HepG2 (cell line): ENCODE measurements at regions not wholly inside any gene's neighbourhood (a gene's known extent, or its start where the extent isn't known, plus 50 kb on each side); places are given as distances from the start of the nearest gene placed in this dataset.

Experiments used
- JUND ChIP-seq: sonication (generic); formaldehyde crosslinking; IDR thresholded peaks from 2 replicates; pipeline ENCODE4 v1.8.0; 2022; ENCODE audit warnings: mild to moderate bottlenecking, missing genetic modification reagents
- MYNN ChIP-seq: sonication (generic); formaldehyde crosslinking; IDR thresholded peaks from 2 replicates; pipeline ENCODE4 v1.4.0; 2020; ENCODE audit warnings: mild to moderate bottlenecking, low read depth, missing genetic modification reagents
- NFYB ChIP-seq: sonication (generic); formaldehyde crosslinking; IDR thresholded peaks from 2 replicates; pipeline ENCODE4 v1.4.0; 2020; ENCODE audit warnings: missing genetic modification reagents
- POLR2G ChIP-seq: fragments of 200-400 bp; formaldehyde crosslinking; IDR thresholded peaks from 2 replicates; pipeline ENCODE4 v1.6.1; 2018; ENCODE audit warnings: mild to moderate bottlenecking, low read depth, low read length, moderate library complexity
- ZFAT ChIP-seq: sonication (generic); formaldehyde crosslinking; conservative IDR thresholded peaks from 2 replicates; pipeline ENCODE4 v1.8.1; 2023; ENCODE audit warnings: missing genetic modification reagents, inconsistent platforms
- ZNF563 ChIP-seq: sonication (generic); formaldehyde crosslinking; IDR thresholded peaks from 2 replicates; pipeline ENCODE4 v1.8.0; 2022; ENCODE audit warnings: mild to moderate bottlenecking, moderate library complexity, missing genetic modification reagents
- ZNF572 ChIP-seq: sonication (generic); formaldehyde crosslinking; IDR thresholded peaks from 2 replicates; pipeline ENCODE4 v1.5.1; 2020; ENCODE audit warnings: mild to moderate bottlenecking, missing genetic modification reagents
- ZNF629 ChIP-seq: sonication (generic); formaldehyde crosslinking; conservative IDR thresholded peaks from 2 replicates; pipeline ENCODE4 v1.5.0; 2020; ENCODE audit warnings: missing genetic modification reagents
- ZNF883 ChIP-seq: sonication (generic); formaldehyde crosslinking; IDR thresholded peaks from 2 replicates; pipeline ENCODE4 v1.5.1; 2020; ENCODE audit warnings: mild to moderate bottlenecking, missing genetic modification reagents; ENCODE audit errors: not compliant biosample characterization
- TF ChIP-seq, protein P1 (sequence below), 2 experiments: fragments of 450-650 bp in 1 of 2; sonication (generic) in 1 of 2; formaldehyde crosslinking in 1 of 2; IDR thresholded peaks; 2 replicates each; pipeline versions ENCODE4 v1.6.1 to v1.8.0; 2016 to 2022; ENCODE audit warnings: antibody characterized with exemption in 1 of 2, mild to moderate bottlenecking in 1 of 2, missing genetic modification reagents in 1 of 2
- TF ChIP-seq, protein P2 (sequence below): sonication (generic); formaldehyde crosslinking; IDR thresholded peaks from 2 replicates; pipeline ENCODE4 v1.4.0; 2020; ENCODE audit warnings: missing genetic modification reagents, mild to moderate bottlenecking, borderline replicate concordance
- TF ChIP-seq, protein P3 (sequence below): sonication (generic); formaldehyde crosslinking; IDR thresholded peaks from 2 replicates; pipeline ENCODE4 v1.5.1; 2020; ENCODE audit warnings: mild to moderate bottlenecking, missing genetic modification reagents, moderate library complexity

DNA sequence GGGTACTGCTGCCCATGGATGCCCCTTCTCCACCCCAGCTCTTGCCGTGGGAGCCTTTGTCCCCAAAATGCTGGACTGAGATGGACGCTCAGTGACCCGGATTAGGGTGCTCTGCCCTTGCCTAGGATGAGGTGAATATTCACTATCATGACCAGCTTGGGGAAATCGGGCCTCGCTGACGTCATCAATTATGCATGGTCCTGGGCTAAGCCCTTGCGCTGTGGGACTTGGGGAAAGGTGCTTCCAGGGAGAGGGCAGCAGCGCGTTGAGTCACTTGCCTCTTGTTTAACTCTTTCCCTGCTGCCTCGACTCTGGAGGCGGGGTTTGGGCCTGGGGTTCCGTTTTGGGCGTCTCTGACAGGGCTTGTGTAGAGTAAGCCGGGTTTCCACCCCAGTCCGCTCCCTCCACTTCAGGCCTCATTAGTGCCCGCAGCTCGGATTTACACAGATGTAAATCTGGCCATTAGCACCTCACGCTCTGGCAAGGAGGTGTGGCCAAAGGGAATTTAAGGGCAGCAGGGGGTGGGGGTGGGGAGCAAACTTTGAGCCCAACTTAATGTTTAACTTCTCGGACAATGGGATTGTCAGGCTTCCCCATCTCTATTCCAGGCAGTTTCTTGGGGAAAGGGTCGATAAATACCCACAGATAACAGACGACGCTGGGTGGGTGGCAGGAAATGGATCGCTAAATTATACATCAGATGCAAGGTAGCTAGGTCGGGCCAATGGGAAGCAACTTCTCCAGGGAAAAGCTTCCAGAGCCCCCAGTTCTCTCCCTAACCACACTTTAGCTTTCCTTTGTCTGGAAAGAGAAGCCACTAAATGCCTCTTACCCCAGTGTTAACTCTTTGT lies 51.3 kb upstream of the TCF7L2 start (continued):
- TF ChIP-seq, protein P1, sequence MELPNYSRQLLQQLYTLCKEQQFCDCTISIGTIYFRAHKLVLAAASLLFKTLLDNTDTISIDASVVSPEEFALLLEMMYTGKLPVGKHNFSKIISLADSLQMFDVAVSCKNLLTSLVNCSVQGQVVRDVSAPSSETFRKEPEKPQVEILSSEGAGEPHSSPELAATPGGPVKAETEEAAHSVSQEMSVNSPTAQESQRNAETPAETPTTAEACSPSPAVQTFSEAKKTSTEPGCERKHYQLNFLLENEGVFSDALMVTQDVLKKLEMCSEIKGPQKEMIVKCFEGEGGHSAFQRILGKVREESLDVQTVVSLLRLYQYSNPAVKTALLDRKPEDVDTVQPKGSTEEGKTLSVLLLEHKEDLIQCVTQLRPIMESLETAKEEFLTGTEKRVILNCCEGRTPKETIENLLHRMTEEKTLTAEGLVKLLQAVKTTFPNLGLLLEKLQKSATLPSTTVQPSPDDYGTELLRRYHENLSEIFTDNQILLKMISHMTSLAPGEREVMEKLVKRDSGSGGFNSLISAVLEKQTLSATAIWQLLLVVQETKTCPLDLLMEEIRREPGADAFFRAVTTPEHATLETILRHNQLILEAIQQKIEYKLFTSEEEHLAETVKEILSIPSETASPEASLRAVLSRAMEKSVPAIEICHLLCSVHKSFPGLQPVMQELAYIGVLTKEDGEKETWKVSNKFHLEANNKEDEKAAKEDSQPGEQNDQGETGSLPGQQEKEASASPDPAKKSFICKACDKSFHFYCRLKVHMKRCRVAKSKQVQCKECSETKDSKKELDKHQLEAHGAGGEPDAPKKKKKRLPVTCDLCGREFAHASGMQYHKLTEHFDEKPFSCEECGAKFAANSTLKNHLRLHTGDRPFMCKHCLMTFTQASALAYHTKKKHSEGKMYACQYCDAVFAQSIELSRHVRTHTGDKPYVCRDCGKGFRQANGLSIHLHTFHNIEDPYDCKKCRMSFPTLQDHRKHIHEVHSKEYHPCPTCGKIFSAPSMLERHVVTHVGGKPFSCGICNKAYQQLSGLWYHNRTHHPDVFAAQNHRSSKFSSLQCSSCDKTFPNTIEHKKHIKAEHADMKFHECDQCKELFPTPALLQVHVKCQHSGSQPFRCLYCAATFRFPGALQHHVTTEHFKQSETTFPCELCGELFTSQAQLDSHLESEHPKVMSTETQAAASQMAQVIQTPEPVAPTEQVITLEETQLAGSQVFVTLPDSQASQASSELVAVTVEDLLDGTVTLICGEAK (IDR thresholded peaks at IDR 0.05): no peak
- TF ChIP-seq, protein P1 (CRISPR knock-in tag; IDR thresholded peaks at IDR 0.05): no peak
- TF ChIP-seq, protein P2, sequence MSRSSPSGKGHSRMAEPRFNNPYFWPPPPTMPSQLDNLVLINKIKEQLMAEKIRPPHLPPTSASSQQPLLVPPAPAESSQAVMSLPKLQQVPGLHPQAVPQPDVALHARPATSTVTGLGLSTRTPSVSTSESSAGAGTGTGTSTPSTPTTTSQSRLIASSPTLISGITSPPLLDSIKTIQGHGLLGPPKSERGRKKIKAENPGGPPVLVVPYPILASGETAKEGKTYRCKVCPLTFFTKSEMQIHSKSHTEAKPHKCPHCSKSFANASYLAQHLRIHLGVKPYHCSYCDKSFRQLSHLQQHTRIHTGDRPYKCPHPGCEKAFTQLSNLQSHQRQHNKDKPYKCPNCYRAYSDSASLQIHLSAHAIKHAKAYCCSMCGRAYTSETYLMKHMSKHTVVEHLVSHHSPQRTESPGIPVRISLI (CRISPR knock-in tag): peak; percentile 17; the same call in 1 of the 2 replicates
- peak; percentile 80; the same call in 1 of the 2 replicates for TF ChIP-seq ZNF563 (CRISPR knock-in tag)
- TF ChIP-seq ZNF883 (CRISPR knock-in tag): peak; percentile 54
- TF ChIP-seq ZNF629 (CRISPR knock-in tag): no peak
- peak; percentile 76 for TF ChIP-seq POLR2G
- peak; percentile 94 for TF ChIP-seq JUND (CRISPR knock-in tag)
- TF ChIP-seq ZFAT (CRISPR knock-in tag): no peak
- no peak for TF ChIP-seq MYNN (CRISPR knock-in tag)
- TF ChIP-seq NFYB: no peak
- TF ChIP-seq ZNF572 (CRISPR knock-in tag): 0 out of 2 replicates have a peak, but pooled peaks have one; percentile 32
- TF ChIP-seq, protein P3, sequence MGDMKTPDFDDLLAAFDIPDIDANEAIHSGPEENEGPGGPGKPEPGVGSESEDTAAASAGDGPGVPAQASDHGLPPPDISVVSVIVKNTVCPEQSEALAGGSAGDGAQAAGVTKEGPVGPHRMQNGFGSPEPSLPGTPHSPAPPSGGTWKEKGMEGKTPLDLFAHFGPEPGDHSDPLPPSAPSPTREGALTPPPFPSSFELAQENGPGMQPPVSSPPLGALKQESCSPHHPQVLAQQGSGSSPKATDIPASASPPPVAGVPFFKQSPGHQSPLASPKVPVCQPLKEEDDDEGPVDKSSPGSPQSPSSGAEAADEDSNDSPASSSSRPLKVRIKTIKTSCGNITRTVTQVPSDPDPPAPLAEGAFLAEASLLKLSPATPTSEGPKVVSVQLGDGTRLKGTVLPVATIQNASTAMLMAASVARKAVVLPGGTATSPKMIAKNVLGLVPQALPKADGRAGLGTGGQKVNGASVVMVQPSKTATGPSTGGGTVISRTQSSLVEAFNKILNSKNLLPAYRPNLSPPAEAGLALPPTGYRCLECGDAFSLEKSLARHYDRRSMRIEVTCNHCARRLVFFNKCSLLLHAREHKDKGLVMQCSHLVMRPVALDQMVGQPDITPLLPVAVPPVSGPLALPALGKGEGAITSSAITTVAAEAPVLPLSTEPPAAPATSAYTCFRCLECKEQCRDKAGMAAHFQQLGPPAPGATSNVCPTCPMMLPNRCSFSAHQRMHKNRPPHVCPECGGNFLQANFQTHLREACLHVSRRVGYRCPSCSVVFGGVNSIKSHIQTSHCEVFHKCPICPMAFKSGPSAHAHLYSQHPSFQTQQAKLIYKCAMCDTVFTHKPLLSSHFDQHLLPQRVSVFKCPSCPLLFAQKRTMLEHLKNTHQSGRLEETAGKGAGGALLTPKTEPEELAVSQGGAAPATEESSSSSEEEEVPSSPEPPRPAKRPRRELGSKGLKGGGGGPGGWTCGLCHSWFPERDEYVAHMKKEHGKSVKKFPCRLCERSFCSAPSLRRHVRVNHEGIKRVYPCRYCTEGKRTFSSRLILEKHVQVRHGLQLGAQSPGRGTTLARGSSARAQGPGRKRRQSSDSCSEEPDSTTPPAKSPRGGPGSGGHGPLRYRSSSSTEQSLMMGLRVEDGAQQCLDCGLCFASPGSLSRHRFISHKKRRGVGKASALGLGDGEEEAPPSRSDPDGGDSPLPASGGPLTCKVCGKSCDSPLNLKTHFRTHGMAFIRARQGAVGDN (CRISPR knock-in tag): peak; percentile 89
